ENCODE measurements at regions not wholly inside any gene's neighbourhood (a gene's known extent, or its start where the extent isn't known, plus 50 kb on each side); places are given as distances from the start of the nearest gene placed in this dataset.

DNA sequence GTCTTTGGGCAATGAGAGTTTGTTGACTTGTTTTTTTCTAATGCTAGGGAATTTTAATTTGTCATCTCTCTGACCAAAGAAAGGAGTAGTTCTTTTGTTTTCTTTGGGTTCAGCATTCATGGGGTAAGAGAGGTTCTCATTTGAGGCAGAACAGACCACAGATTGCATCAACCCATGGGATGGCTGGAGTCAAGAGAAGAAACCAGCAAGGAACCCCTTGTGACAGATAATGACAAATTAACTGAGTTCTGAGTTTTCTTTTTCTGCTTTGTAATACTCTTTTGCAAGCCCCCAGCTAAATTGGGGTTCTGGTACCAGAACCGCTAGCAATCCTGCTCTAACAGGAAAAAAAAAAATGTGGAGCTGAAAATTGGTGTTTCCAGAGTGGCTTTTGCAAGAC is 864.1 kb downstream of the DIAPH3 start:
- no peak overlapping the region for H3K27ac ChIP-seq
- TF ChIP-seq, protein P1, sequence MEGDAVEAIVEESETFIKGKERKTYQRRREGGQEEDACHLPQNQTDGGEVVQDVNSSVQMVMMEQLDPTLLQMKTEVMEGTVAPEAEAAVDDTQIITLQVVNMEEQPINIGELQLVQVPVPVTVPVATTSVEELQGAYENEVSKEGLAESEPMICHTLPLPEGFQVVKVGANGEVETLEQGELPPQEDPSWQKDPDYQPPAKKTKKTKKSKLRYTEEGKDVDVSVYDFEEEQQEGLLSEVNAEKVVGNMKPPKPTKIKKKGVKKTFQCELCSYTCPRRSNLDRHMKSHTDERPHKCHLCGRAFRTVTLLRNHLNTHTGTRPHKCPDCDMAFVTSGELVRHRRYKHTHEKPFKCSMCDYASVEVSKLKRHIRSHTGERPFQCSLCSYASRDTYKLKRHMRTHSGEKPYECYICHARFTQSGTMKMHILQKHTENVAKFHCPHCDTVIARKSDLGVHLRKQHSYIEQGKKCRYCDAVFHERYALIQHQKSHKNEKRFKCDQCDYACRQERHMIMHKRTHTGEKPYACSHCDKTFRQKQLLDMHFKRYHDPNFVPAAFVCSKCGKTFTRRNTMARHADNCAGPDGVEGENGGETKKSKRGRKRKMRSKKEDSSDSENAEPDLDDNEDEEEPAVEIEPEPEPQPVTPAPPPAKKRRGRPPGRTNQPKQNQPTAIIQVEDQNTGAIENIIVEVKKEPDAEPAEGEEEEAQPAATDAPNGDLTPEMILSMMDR (IDR thresholded peaks at IDR 0.05), result no peak
- H3K27me3 ChIP-seq (ENCODE audit: low read depth), result no peaks in the 10 kb centered on the region
- H3K9me3 ChIP-seq, result no peaks in the 10 kb centered on the region
- DNase-seq (no peak), ATAC-seq (no peak)
- intact Hi-C loops (cut with DNase I), result no loop called here
- H3K36me3 ChIP-seq, result no peaks in the 10 kb centered on the region
- no peaks in the 10 kb centered on the region for H3K4me1 ChIP-seq
- H3K4me3 ChIP-seq, result no peak overlapping the region

DNA sequence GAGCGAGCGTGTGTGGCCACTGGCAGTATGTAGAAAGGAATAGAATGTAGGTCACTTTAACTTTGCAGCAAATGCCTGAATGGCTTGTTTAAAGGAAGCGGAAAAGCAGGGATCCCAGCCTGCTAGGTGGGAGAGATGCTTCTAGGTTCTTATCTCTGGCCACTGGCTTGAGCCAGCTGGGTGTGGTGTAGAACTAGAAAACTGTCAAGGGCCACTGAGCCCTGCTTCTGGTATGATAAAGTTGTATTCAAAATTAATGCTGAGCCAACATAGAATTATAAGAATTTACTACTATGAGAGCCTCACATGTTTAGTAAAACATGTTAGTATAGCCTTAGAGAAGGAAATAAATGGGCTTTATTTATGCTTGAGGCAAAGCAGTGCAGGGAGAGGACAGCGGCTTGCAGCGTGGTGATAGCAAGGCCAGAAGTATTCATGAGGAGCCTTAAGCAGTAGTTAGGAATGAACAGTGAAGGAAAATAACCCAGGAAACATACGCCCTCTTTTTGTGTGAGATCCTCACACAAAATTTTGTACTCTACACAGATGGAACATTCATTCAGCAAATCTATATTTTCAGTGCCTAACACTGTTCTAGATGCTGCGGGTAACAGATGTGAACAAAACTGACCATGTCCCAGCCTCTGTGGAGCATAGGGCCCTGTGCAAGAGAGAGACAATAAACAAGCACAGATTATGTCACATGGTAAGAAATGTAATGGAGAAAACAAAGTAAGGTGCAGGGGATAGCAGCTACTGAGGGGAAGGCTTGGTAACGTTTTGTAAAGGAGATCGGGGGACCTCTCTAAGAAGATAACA is 863.2 kb downstream of the DIAPH3 start:
- TF ChIP-seq, protein P1 (IDR thresholded peaks at IDR 0.05), result no peak
- no peaks in the 10 kb centered on the region for H3K36me3 ChIP-seq
- DNase-seq (no peak), ATAC-seq (no peak)
- H3K27me3 ChIP-seq (ENCODE audit: low read depth), result no peaks in the 10 kb centered on the region
- intact Hi-C loops (cut with DNase I), result no loop called here
- H3K9me3 ChIP-seq, result no peaks in the 10 kb centered on the region
- H3K4me1 ChIP-seq, result no peaks in the 10 kb centered on the region
- H3K27ac ChIP-seq, result no peak overlapping the region
- no peak overlapping the region for H3K4me3 ChIP-seq

DNA sequence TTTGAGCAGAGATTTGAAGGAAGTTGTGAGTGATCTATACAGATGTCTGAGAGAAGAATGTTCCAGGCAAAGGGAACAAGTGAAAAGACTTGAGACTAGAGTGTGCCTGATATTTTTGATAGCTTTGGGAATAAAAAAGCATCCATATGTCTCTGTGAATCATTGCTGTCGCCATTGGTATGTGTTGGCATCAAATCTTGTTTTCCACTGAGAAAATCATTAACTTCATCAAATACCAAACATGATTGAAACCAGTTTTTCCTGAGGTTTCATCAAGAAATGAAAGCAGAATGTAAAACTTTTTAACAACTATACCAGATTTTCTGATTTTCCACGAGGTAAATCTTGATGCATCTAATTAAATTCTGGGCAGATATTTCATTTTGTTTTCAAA is 862.6 kb downstream of the DIAPH3 start:
- no peaks in the 10 kb centered on the region for H3K4me1 ChIP-seq
- no peak overlapping the region for H3K4me3 ChIP-seq
- no peaks in the 10 kb centered on the region for H3K36me3 ChIP-seq
- TF ChIP-seq, protein P1 (IDR thresholded peaks at IDR 0.05), result no peak
- no peak for ATAC-seq
- intact Hi-C loops (cut with DNase I), result no loop called here
- H3K27ac ChIP-seq, result no peak overlapping the region
- H3K9me3 ChIP-seq, result no peaks in the 10 kb centered on the region
- no peaks in the 10 kb centered on the region for H3K27me3 ChIP-seq (ENCODE audit: low read depth)
- DNase-seq, result no peak

DNA sequence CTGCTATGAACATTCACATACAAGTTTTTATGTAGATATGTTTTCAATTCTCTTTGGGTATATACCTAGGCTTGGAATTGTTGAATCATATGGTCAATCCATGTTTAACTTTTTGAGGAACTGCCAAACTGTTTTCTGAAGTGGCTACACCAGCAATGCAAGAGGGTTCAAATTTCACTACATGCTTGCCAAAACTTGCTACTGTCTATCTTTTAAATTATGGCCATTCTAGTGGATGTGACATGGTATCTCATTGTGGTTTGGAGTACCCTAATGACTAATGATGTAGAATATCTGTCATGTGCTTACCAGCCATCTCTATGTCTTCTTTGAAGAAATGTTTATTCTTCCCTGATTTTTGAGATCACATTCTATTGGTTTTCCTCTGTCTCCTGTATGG is 860.3 kb downstream of the DIAPH3 start:
- ATAC-seq (no peak), DNase-seq (no peak)
- intact Hi-C loops (cut with DNase I), result no loop called here
- H3K27ac ChIP-seq, result no peak overlapping the region
- no peak overlapping the region for H3K4me3 ChIP-seq
- no peaks in the 10 kb centered on the region for H3K36me3 ChIP-seq
- no peaks in the 10 kb centered on the region for H3K27me3 ChIP-seq (ENCODE audit: low read depth)
- H3K9me3 ChIP-seq, result no peaks in the 10 kb centered on the region
- no peaks in the 10 kb centered on the region for H3K4me1 ChIP-seq
- TF ChIP-seq, protein P1 (IDR thresholded peaks at IDR 0.05), result no peak

DNA sequence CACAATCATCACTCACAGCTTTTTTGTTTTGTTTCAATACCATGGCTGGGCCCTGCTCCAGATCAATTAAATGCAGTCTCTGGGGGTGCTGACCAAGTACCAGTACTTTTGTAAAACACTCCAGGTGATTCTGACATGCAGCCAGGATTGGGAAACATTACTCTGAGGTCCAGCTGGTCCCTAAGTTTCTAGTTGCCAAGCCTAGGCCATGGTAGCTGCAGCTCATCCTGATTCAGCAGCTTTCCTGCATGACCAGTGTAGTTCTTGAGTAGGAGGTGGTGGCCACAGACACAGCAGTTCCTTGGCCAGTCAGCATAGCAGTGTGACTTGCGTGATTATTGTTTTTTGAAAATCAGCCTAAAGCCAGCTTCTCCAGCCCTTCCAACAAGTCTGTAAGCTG is 859.1 kb downstream of the DIAPH3 start:
- H3K27me3 ChIP-seq (ENCODE audit: low read depth), result no peaks in the 10 kb centered on the region
- TF ChIP-seq, protein P1 (IDR thresholded peaks at IDR 0.05), result no peak
- H3K27ac ChIP-seq, result no peak overlapping the region
- intact Hi-C loops (cut with DNase I), result no loop called here
- ATAC-seq (no peak), DNase-seq (no peak)
- no peak overlapping the region for H3K4me3 ChIP-seq
- no peaks in the 10 kb centered on the region for H3K36me3 ChIP-seq
- no peaks in the 10 kb centered on the region for H3K9me3 ChIP-seq
- no peaks in the 10 kb centered on the region for H3K4me1 ChIP-seq
